SK-N-SH (cell line): ENCODE measurements at regions not wholly inside any gene's neighbourhood (a gene's known extent, or its start where the extent isn't known, plus 50 kb on each side); places are given as distances from the start of the nearest gene placed in this dataset.

Experiments
- CTCF ChIA-PET: fragments of 300-600, 350-600 bp; formaldehyde crosslinking; extraction: SDS; loops from one replicate; lab custom pipeline; 2021; lab: Yijun Ruan, JAX
- POLR2A ChIA-PET: fragments of 350-600 bp; sonication (Branson Sonifier 250); formaldehyde crosslinking; extraction: SDS; loops from one replicate; lab custom pipeline; 2020; ENCODE audit warnings: antibody characterized with exemption, inconsistent platforms; lab: Yijun Ruan, JAX
- DNase-seq: peaks from one replicate; pipeline ENCODE4 v3.0.0; 2012
- H2AFZ ChIP-seq: fragments of 200-600 bp; sonication (generic); 2 replicates; pipeline ENCODE4 v1.8.1; 2016; ENCODE audit warnings: antibody characterized with exemption, mild to moderate bottlenecking, low read depth
- H3F3A ChIP-seq: fragments of 200-600 bp; sonication (generic); replicated peaks from 2 replicates; pipeline ENCODE3; 2016; ENCODE audit warnings: antibody characterized with exemption, mild to moderate bottlenecking; ENCODE audit not compliant: insufficient read depth
- H3K27ac ChIP-seq, 2 experiments: fragments of 200-500 bp in 1 of 2; fragments of 200-600 bp in 1 of 2; sonication (Bioruptor generic) in 1 of 2; sonication (generic), shearing (Covaris generic) in 1 of 2; 2 replicates each; pipeline versions ENCODE4 v1.5.1 to v1.6.1; 2014 to 2016; ENCODE audit warnings: low read depth in 2 of 2, inconsistent platforms in 1 of 2, low read length in 1 of 2, mild to moderate bottlenecking in 1 of 2, mixed read lengths in 1 of 2
- H3K27me3 ChIP-seq: fragments of 200-600 bp; sonication (generic), shearing (Covaris generic); 2 replicates; pipeline ENCODE4 v1.6.1; 2016; ENCODE audit warnings: mixed run types; ENCODE audit not compliant: insufficient read depth
- H3K36me3 ChIP-seq, 2 experiments: fragments of 200-500 bp in 1 of 2; fragments of 200-600 bp in 1 of 2; sonication (Bioruptor generic) in 1 of 2; sonication (generic) in 1 of 2; replicated peaks in 1 of 2; 2 replicates each; pipeline versions ENCODE3 to v1.5.1; 2014 to 2016; ENCODE audit warnings: low read length in 1 of 2, mild to moderate bottlenecking in 1 of 2; ENCODE audit not compliant: insufficient read depth in 2 of 2, control insufficient read depth in 1 of 2
- H3K4me1 ChIP-seq, 2 experiments: fragments of 200-500 bp in 1 of 2; fragments of 200-600 bp in 1 of 2; sonication (Bioruptor generic) in 1 of 2; sonication (generic), shearing (Covaris generic) in 1 of 2; 2 replicates each; pipeline versions ENCODE4 v1.5.1 to v1.6.1; 2014 to 2016; ENCODE audit warnings: low read depth in 1 of 2, low read length in 1 of 2, mixed run types in 1 of 2; ENCODE audit not compliant: insufficient read depth in 2 of 2, control insufficient read depth in 1 of 2
- H3K4me2 ChIP-seq: fragments of 200-600 bp; sonication (generic), shearing (Covaris generic); 2 replicates; pipeline ENCODE4 v1.6.1; 2017; ENCODE audit warnings: mixed run types
- H3K4me3 ChIP-seq, 2 experiments: fragments of 200-500 bp in 1 of 2; fragments of 200-600 bp in 1 of 2; sonication (Bioruptor generic) in 1 of 2; sonication (generic), shearing (Covaris generic) in 1 of 2; 2 replicates each; pipeline versions ENCODE4 v1.5.1 to v1.8.1; 2014 to 2016; ENCODE audit warnings: low read depth in 2 of 2, inconsistent platforms in 1 of 2, low read length in 1 of 2, mild to moderate bottlenecking in 1 of 2, mixed read lengths in 1 of 2, moderate library complexity in 1 of 2
- H3K79me2 ChIP-seq: fragments of 200-600 bp; sonication (generic); 2 replicates; pipeline ENCODE4 v1.8.1; 2017; ENCODE audit warnings: mild to moderate bottlenecking; ENCODE audit not compliant: insufficient read depth
- H3K9ac ChIP-seq: fragments of 200-600 bp; sonication (generic); 2 replicates; pipeline ENCODE4 v1.6.1; 2017; ENCODE audit warnings: mixed run types
- H3K9me2 ChIP-seq: fragments of 200-600 bp; sonication (generic); 2 replicates; pipeline ENCODE4 v1.6.1; 2017; ENCODE audit warnings: mixed run types
- H3K9me3 ChIP-seq: fragments of 200-600 bp; sonication (generic); 2 replicates; pipeline ENCODE4 v1.6.1; 2017; ENCODE audit warnings: mixed run types, mild to moderate bottlenecking, moderate library complexity
- H4K20me1 ChIP-seq: fragments of 200-600 bp; sonication (generic); 2 replicates; pipeline ENCODE4 v1.6.1; 2017; ENCODE audit warnings: mild to moderate bottlenecking, mixed run types; ENCODE audit not compliant: insufficient read depth
- CTCF ChIP-seq: fragments of 200-600 bp; sonication (generic); IDR thresholded peaks from 2 replicates; pipeline ENCODE4 v1.6.1; 2017; ENCODE audit warnings: antibody characterized with exemption, mild to moderate bottlenecking, moderate library complexity
- ELF1 ChIP-seq: IDR thresholded peaks from 2 replicates; pipeline ENCODE4 v1.4.0; 2012
- EZH2phosphoT487 ChIP-seq: fragments of 200-600 bp; sonication (generic); IDR thresholded peaks from 2 replicates; pipeline ENCODE4 v1.6.1; 2017; ENCODE audit warnings: low read depth, mixed run types, mild to moderate bottlenecking, antibody characterized with exemption, moderate library complexity, borderline replicate concordance
- FOXJ3 ChIP-seq: sonication (generic); formaldehyde crosslinking; IDR thresholded peaks from 2 replicates; pipeline ENCODE4 v1.5.1; 2020; ENCODE audit warnings: mild to moderate bottlenecking, missing genetic modification reagents
- FOXM1 ChIP-seq: IDR thresholded peaks from 2 replicates; pipeline ENCODE4 v1.4.0; 2012; ENCODE audit warnings: low read depth, mild to moderate bottlenecking
- GATA2 ChIP-seq: sonication (generic); formaldehyde crosslinking; IDR thresholded peaks from 2 replicates; pipeline ENCODE4 v1.5.0; 2020; ENCODE audit warnings: mild to moderate bottlenecking, missing genetic modification reagents
- JUND ChIP-seq: IDR thresholded peaks from 2 replicates; pipeline ENCODE4 v1.4.0; 2012
- MEF2A ChIP-seq: IDR thresholded peaks from 2 replicates; pipeline ENCODE4 v1.4.0; 2012; ENCODE audit warnings: low read depth, borderline replicate concordance
- MXI1 ChIP-seq: IDR thresholded peaks from 2 replicates; pipeline ENCODE4 v1.6.1; 2012; ENCODE audit warnings: mild to moderate bottlenecking, low read depth, low read length, improper control_type of control experiment
- NRF1 ChIP-seq: IDR thresholded peaks from 2 replicates; pipeline ENCODE4 v1.6.1; 2012; ENCODE audit warnings: low read depth, mild to moderate bottlenecking, low read length
- RCOR1 ChIP-seq: fragments of 150-350 bp; IDR thresholded peaks from 2 replicates; pipeline ENCODE4 v1.6.1; 2017; ENCODE audit warnings: antibody characterized with exemption, low read length
- REST ChIP-seq: IDR thresholded peaks from 2 replicates; pipeline ENCODE4 v1.6.1; 2012; ENCODE audit warnings: mild to moderate bottlenecking, low read depth, low read length, moderate library complexity
- RFX5 ChIP-seq: IDR thresholded peaks from 2 replicates; pipeline ENCODE4 v1.6.1; 2012; ENCODE audit warnings: mild to moderate bottlenecking, improper control_type of control experiment, low read length
- SMC3 ChIP-seq: IDR thresholded peaks from 2 replicates; pipeline ENCODE4 v1.6.1; 2012; ENCODE audit warnings: low read depth, low read length, improper control_type of control experiment
- TAF1 ChIP-seq: IDR thresholded peaks from 2 replicates; pipeline ENCODE4 v1.6.1; 2012; ENCODE audit warnings: low read depth, mild to moderate bottlenecking, low read length, moderate library complexity, borderline replicate concordance
- USF2 ChIP-seq: fragments of 150-350 bp; IDR thresholded peaks from 2 replicates; pipeline ENCODE4 v1.6.1; 2017; ENCODE audit warnings: antibody characterized with exemption, low read length, low read depth, borderline replicate concordance
- YY1 ChIP-seq: IDR thresholded peaks from 2 replicates; pipeline ENCODE4 v1.4.0; 2012; ENCODE audit warnings: low read depth, mild to moderate bottlenecking
- ZBTB33 ChIP-seq: IDR thresholded peaks from 2 replicates; pipeline ENCODE4 v1.4.0; 2012; ENCODE audit warnings: low read depth, borderline replicate concordance
- WGBS: methylation state at CpG from one replicate; pipeline ENCODE4 v1.1.6; 2017; ENCODE audit warnings: low lambda C conversion rate; 5-methylcytosine and 5-hydroxymethylcytosine counted together

GRCh38 chr7:136652635-136653370 is 215.6 kb upstream of the CHRM2 start:
- DNase-seq, result no peak
- ChIA-PET POLR2A (no interaction called here), CTCF (interaction anchor here (0.9 to 1.1 kb wide), 3 partner anchors 12 to 57 kb away, joined by 3 read pairs; no protein-coding TSS in a partner anchor)
- Histone ChIP-seq H3K27ac (no peak overlapping the region), H3F3A (no peaks in the 10 kb centered on the region), H3K9me3 (no peaks in the 10 kb centered on the region), H3K9ac (no peak overlapping the region), H3K27me3 (no peaks in the 10 kb centered on the region), H3K4me3 (no peak overlapping the region), H3K79me2 (no peaks in the 10 kb centered on the region), H3K4me1 (no peaks in the 10 kb centered on the region; a peak in 2 of 4 replicates), H3K4me2 (no peak overlapping the region), H3K36me3 (no peaks in the 10 kb centered on the region), H4K20me1 (no peaks in the 10 kb centered on the region)
- WGBS, result 18% methylated on average over 3 of the region's 3 CpGs
- TF ChIP-seq NRF1 (no peak), FOXM1 (no peak), ELF1 (no peak), ZBTB33 (no peak), USF2 (no peak), JUND (no peak), RCOR1 (no peak), YY1 (no peak), GATA2 (CRISPR knock-in tag) (no peak), CTCF (no peak), FOXJ3 (no peak), REST (no peak), RFX5 (no peak), EZH2phosphoT487 (no peak), MXI1 (no peak), SMC3 (no peak), MEF2A (no peak), TAF1 (no peak)
- TF ChIP-seq, all 33 proteins: peak for 0
- Histone ChIP-seq H2AFZ (no peak overlapping the region), H3K9me2 (no peaks in the 10 kb centered on the region)
